ENCODE measurements at regions not wholly inside any gene's neighbourhood (a gene's known extent, or its start where the extent isn't known, plus 50 kb on each side); places are given as distances from the start of the nearest gene placed in this dataset.

- TF ChIP-seq TAF1 (IDR thresholded peaks at IDR 0.05; ENCODE audit: borderline replicate concordance, insufficient read depth, low read length): no peak
- TF ChIP-seq POLR2AphosphoS5 (IDR thresholded peaks at IDR 0.05; ENCODE audit: low read depth, low read length): no peak
- no peak for TF ChIP-seq FOXP2 (optimal IDR thresholded peaks at IDR 0.05; ENCODE audit: borderline replicate concordance, extremely low read depth, extremely low read length, insufficient read depth)
- TF ChIP-seq, protein P1, sequence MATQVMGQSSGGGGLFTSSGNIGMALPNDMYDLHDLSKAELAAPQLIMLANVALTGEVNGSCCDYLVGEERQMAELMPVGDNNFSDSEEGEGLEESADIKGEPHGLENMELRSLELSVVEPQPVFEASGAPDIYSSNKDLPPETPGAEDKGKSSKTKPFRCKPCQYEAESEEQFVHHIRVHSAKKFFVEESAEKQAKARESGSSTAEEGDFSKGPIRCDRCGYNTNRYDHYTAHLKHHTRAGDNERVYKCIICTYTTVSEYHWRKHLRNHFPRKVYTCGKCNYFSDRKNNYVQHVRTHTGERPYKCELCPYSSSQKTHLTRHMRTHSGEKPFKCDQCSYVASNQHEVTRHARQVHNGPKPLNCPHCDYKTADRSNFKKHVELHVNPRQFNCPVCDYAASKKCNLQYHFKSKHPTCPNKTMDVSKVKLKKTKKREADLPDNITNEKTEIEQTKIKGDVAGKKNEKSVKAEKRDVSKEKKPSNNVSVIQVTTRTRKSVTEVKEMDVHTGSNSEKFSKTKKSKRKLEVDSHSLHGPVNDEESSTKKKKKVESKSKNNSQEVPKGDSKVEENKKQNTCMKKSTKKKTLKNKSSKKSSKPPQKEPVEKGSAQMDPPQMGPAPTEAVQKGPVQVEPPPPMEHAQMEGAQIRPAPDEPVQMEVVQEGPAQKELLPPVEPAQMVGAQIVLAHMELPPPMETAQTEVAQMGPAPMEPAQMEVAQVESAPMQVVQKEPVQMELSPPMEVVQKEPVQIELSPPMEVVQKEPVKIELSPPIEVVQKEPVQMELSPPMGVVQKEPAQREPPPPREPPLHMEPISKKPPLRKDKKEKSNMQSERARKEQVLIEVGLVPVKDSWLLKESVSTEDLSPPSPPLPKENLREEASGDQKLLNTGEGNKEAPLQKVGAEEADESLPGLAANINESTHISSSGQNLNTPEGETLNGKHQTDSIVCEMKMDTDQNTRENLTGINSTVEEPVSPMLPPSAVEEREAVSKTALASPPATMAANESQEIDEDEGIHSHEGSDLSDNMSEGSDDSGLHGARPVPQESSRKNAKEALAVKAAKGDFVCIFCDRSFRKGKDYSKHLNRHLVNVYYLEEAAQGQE (IDR thresholded peaks at IDR 0.05; ENCODE audit: insufficient read depth in 1 of 2, low read depth in 2 of 2, low read length in 2 of 2): no peak
- TF ChIP-seq SIN3A (IDR thresholded peaks at IDR 0.05; ENCODE audit: borderline replicate concordance, insufficient read depth, low read length): no peak
Measured at GRCh38 chr4:173797296-173797695, 267.3 kb upstream of the HAND2 start.

DNA sequence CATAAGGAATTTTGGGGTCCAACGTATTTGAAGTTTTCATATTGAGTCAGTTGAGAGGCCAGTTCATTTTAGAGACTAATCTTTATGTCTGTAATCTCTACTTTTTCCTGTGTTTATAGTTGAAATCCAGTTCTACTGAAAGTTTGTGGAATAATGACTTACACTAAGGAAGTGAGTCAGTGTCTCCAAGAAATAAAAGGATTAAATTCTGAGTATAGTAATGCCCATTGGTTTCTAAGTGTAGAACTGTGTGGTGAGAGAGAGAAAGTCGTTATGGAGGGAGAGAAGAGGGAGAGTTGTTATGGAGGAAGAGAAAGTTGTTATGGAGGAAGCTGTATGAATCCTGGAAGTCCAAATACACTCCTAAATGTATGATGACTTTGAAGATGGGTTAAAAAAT is 264.6 kb upstream of the HAND2 start:
- no peak for TF ChIP-seq TAF1 (IDR thresholded peaks at IDR 0.05; ENCODE audit: borderline replicate concordance, insufficient read depth, low read length)
- TF ChIP-seq POLR2AphosphoS5 (IDR thresholded peaks at IDR 0.05; ENCODE audit: low read depth, low read length): no peak
- no peak for TF ChIP-seq SIN3A (IDR thresholded peaks at IDR 0.05; ENCODE audit: borderline replicate concordance, insufficient read depth, low read length)
- TF ChIP-seq FOXP2 (optimal IDR thresholded peaks at IDR 0.05; ENCODE audit: borderline replicate concordance, extremely low read depth, extremely low read length, insufficient read depth): no peak
- TF ChIP-seq, protein P1 (IDR thresholded peaks at IDR 0.05; ENCODE audit: insufficient read depth in 1 of 2, low read depth in 2 of 2, low read length in 2 of 2): no peak

DNA sequence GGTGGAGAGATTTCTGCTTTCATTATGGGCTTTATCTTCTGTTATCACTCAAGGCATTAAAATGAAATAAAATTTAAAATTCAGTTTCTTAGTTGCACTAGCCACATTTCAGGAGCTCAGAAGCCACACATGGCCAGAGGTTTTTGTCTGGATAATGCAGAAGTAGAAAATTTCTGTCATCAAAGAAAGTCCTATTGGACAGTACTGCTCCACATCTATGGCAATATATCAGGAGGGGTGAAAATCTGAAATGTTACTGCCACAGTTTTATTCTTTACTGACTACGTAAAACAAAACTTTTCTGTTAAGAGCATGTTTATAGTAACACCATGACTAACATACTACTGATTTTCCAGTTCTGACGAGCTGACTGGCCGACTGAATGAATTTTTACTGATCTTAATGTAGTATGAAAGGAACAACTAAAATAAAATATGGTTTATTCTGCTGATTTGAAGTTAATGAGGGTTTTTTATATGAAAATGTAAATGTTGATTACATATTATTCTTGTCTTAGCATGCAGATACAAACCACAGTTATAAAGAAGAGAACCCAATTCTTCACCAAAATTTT is 264.0 kb upstream of the HAND2 start:
- TF ChIP-seq, protein P1 (IDR thresholded peaks at IDR 0.05; ENCODE audit: insufficient read depth in 1 of 2, low read depth in 2 of 2, low read length in 2 of 2): no peak
- TF ChIP-seq POLR2AphosphoS5 (IDR thresholded peaks at IDR 0.05; ENCODE audit: low read depth, low read length): no peak
- TF ChIP-seq SIN3A (IDR thresholded peaks at IDR 0.05; ENCODE audit: borderline replicate concordance, insufficient read depth, low read length): no peak
- no peak for TF ChIP-seq FOXP2 (optimal IDR thresholded peaks at IDR 0.05; ENCODE audit: borderline replicate concordance, extremely low read depth, extremely low read length, insufficient read depth)
- TF ChIP-seq TAF1 (IDR thresholded peaks at IDR 0.05; ENCODE audit: borderline replicate concordance, insufficient read depth, low read length): no peak

DNA sequence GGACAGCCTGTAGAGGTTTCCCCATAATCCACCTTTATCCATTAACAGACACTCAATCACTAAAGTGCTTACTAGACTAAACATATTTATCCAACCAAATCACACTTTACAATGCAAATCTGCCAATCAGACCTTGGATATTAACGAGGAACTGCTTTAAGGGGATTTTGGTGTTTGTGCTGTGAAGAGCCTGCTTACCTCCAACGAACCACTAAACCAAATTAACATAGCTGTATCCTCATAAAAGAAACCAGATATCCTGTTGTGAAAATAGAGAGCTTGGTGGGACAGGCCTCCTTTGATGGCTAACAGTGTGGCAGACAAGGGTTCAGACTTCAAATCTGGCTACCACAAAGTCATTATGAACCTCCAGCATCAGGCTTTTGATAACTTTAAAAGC is 252.6 kb upstream of the HAND2 start:
- TF ChIP-seq TAF1 (IDR thresholded peaks at IDR 0.05; ENCODE audit: borderline replicate concordance, insufficient read depth, low read length) (no peak), POLR2AphosphoS5 (IDR thresholded peaks at IDR 0.05; ENCODE audit: low read depth, low read length) (no peak), SIN3A (IDR thresholded peaks at IDR 0.05; ENCODE audit: borderline replicate concordance, insufficient read depth, low read length) (no peak), FOXP2 (optimal IDR thresholded peaks at IDR 0.05; ENCODE audit: borderline replicate concordance, extremely low read depth, extremely low read length, insufficient read depth) (no peak)
- TF ChIP-seq, protein P1 (IDR thresholded peaks at IDR 0.05; ENCODE audit: insufficient read depth in 1 of 2, low read depth in 2 of 2, low read length in 2 of 2): no peak

All from PFSK-1 (cell line).